ENCODE measurements at regions not wholly inside any gene's neighbourhood (a gene's known extent, or its start where the extent isn't known, plus 50 kb on each side); places are given as distances from the start of the nearest gene placed in this dataset.

DNA sequence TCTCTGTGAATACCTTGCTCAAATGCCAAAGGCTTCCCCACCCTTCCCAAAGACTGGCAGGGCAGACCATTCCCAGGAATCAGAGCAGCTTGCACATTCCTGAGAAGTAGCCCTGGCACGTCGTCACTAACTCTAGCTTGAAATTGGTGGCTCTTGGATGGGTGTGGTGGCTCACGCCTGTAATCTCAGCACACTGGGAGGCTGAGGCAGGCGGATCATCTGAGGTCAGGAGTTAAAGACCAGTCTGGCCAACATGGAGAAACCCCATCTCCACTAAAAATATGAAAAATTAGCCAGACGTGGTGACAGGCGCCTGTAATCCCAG lies 108.2 kb upstream of the MPP7 start:
- intact Hi-C loops (cut with DNase I; ENCODE audit: low total_unique reads) = no loop called here
- TF ChIP-seq, protein P1, sequence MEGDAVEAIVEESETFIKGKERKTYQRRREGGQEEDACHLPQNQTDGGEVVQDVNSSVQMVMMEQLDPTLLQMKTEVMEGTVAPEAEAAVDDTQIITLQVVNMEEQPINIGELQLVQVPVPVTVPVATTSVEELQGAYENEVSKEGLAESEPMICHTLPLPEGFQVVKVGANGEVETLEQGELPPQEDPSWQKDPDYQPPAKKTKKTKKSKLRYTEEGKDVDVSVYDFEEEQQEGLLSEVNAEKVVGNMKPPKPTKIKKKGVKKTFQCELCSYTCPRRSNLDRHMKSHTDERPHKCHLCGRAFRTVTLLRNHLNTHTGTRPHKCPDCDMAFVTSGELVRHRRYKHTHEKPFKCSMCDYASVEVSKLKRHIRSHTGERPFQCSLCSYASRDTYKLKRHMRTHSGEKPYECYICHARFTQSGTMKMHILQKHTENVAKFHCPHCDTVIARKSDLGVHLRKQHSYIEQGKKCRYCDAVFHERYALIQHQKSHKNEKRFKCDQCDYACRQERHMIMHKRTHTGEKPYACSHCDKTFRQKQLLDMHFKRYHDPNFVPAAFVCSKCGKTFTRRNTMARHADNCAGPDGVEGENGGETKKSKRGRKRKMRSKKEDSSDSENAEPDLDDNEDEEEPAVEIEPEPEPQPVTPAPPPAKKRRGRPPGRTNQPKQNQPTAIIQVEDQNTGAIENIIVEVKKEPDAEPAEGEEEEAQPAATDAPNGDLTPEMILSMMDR (IDR thresholded peaks at IDR 0.05) = no peak
- TF ChIP-seq POLR2AphosphoS5 (IDR thresholded peaks at IDR 0.05) = no peak
- Histone ChIP-seq H3K27ac (no peak overlapping the region), H3K36me3 (no peaks in the 10 kb centered on the region), H3K27me3 (no peaks in the 10 kb centered on the region), H3K4me1 (no peaks in the 10 kb centered on the region), H3K4me3 (no peak overlapping the region), H3K9me3 (peaks cover 0 to 7% of the 10 kb centered on the region in 2 donors)
- DNase-seq (ENCODE audit: low spot score in 2 of 2) = no peak

DNA sequence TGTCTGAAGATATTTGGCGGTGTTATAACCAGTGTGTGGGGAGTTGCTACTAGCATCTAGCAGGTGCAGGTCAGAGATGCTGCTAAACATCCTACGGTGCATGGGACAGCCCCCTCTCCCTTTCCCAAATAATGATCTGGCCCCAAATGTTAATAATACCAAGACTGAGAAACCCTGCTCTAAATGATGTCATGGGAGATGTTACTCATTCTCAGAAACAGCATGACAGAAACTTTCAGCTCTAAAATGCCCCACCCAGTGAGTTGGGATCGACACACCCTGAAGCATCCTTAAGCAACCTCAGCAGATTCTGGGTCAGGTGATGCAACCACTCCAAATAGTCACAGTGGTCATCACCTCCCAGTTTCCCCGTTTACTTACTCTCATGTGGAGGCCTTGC lies 108.8 kb upstream of the MPP7 start:
- intact Hi-C loops (cut with DNase I; ENCODE audit: low total_unique reads) = no loop called here
- H3K27me3 ChIP-seq = no peaks in the 10 kb centered on the region
- H3K4me1 ChIP-seq = no peaks in the 10 kb centered on the region
- no peak for DNase-seq (ENCODE audit: low spot score in 2 of 2)
- H3K36me3 ChIP-seq = no peaks in the 10 kb centered on the region
- H3K27ac ChIP-seq = no peak overlapping the region
- H3K4me3 ChIP-seq = no peak overlapping the region
- H3K9me3 ChIP-seq = peaks cover 0 to 7% of the 10 kb centered on the region in 2 donors
- TF ChIP-seq, protein P1 (IDR thresholded peaks at IDR 0.05) = no peak
- TF ChIP-seq POLR2A (IDR thresholded peaks at IDR 0.05) (no peak), POLR2AphosphoS5 (IDR thresholded peaks at IDR 0.05) (no peak)

DNA sequence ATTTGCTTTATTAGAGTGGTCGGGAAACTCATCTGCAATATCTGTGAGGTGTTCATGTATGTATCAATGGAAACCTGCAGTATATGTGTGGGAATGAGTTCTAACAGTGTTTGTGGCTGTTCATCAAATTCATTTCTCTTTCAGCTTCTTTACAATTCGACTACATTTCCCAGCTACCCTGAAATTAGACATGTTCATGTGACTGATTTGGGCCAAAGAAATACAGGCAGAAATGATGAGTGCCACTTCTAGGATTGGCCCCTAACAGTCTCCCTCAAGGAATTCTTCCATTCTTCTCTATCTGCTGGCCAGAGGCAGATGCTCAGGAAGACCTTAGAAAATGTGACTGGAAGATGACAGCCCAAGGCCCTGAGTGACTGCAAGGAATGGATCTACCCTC lies 114.8 kb upstream of the WAC start:
- Histone ChIP-seq H3K4me1 (no peaks in the 10 kb centered on the region), H3K36me3 (no peaks in the 10 kb centered on the region), H3K9me3 (peaks cover 0 to 7% of the 10 kb centered on the region in 2 donors), H3K27ac (no peak overlapping the region), H3K4me3 (no peak overlapping the region), H3K27me3 (no peaks in the 10 kb centered on the region)
- DNase-seq (ENCODE audit: low spot score in 2 of 2) = no peak
- intact Hi-C loops (cut with DNase I; ENCODE audit: low total_unique reads) = no loop called here
- TF ChIP-seq POLR2A (IDR thresholded peaks at IDR 0.05) = no peak
- no peak for TF ChIP-seq POLR2AphosphoS5 (IDR thresholded peaks at IDR 0.05)

DNA sequence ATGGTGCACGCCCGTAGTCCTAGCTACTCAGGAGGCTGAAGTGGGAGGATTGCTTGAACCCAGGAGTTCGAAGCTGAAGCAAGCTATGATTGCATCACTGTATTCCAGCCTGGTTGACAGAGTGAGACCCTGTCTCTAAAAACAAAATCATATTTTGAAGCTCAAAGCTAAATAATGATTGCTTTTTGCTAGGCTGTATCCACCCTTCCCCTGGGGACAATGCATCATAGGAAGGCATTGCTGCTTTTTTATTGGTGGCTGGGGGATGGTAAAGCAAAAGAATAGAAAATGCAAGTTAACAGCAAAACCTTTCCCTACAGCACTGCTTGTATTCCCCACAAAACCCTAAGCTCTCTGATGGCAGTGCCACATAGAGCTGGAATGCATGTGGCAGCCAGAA lies 107.5 kb upstream of the WAC start:
- intact Hi-C loops (cut with DNase I; ENCODE audit: low total_unique reads) = no loop called here
- Histone ChIP-seq H3K4me1 (no peaks in the 10 kb centered on the region), H3K4me3 (no peak overlapping the region), H3K36me3 (no peaks in the 10 kb centered on the region), H3K27me3 (no peaks in the 10 kb centered on the region), H3K9me3 (no peaks in the 10 kb centered on the region), H3K27ac (no peak overlapping the region)
- DNase-seq (ENCODE audit: low spot score in 2 of 2) = no peak
- TF ChIP-seq POLR2A (IDR thresholded peaks at IDR 0.05) = no peak
- TF ChIP-seq, protein P1 (IDR thresholded peaks at IDR 0.05) = no peak
- TF ChIP-seq POLR2AphosphoS5 (IDR thresholded peaks at IDR 0.05) = no peak

DNA sequence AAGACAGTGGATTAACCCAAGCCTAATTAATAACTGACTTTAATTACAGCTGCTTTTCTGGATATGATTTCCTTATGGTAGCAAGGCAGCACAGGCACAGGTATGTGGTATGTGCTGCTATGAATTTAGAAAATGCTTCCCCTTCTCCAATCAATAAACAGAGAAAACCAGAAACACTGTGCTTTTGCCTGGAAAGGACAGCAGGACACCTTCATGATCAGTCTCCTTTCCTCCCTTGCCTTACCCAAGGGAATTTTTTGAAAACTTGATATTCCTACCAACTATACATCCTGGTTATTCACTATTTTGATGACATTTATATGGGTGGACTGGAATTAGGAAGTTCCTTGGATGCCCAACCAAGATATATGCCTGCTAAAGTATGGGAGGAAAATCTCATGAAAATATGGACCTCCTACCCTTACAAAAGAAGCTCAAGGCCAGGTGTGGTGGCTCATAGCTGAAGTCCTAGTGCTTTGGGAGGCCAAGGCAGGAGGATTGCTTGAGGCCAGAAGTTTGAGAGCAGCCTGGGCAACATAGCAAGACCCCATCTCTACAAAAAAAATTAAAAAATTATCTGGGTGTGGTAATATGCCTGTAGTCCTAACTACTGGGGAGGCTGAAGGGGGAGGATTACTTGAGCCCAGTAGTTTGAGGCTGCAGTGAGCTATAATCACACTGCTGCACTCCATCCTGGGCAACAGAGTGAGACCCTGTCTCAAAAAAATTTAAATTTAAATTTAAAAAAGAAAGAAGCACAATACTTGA lies 106.3 kb upstream of the WAC start:
- TF ChIP-seq, protein P1 (IDR thresholded peaks at IDR 0.05) = no peak
- TF ChIP-seq POLR2A (IDR thresholded peaks at IDR 0.05) = no peak
- no peak for TF ChIP-seq POLR2AphosphoS5 (IDR thresholded peaks at IDR 0.05)
- Histone ChIP-seq H3K36me3 (no peaks in the 10 kb centered on the region), H3K4me1 (no peaks in the 10 kb centered on the region), H3K9me3 (no peaks in the 10 kb centered on the region), H3K4me3 (no peak overlapping the region), H3K27ac (no peak overlapping the region), H3K27me3 (no peaks in the 10 kb centered on the region)
- DNase-seq (ENCODE audit: low spot score in 2 of 2) = no peak
- intact Hi-C loops (cut with DNase I; ENCODE audit: low total_unique reads) = no loop called here
